Muscle of leg (tissue), 3 donors: ENCODE measurements at regions not wholly inside any gene's neighbourhood (a gene's known extent, or its start where the extent isn't known, plus 50 kb on each side); places are given as distances from the start of the nearest gene placed in this dataset.

Experiments used
- DNase-seq: peaks from one replicate; pipeline ENCODE4 v3.0.0; 2013
- H3K27ac ChIP-seq: one replicate; pipeline ENCODE4 v1.5.1; 2013; ENCODE audit warnings: mild to moderate bottlenecking, low read length, control low read depth
- H3K27me3 ChIP-seq: one replicate; pipeline ENCODE4 v1.6.1; 2013; ENCODE audit warnings: low read length; ENCODE audit not compliant: control insufficient read depth, insufficient read depth
- H3K36me3 ChIP-seq: one replicate; pipeline ENCODE4 v1.6.1; 2013; ENCODE audit warnings: low read length; ENCODE audit not compliant: control insufficient read depth, insufficient read depth
- H3K4me1 ChIP-seq: one replicate; pipeline ENCODE4 v1.6.1; 2013; ENCODE audit warnings: low read length; ENCODE audit not compliant: control insufficient read depth, insufficient read depth
- H3K4me3 ChIP-seq: one replicate; pipeline ENCODE4 v1.5.1; 2013; ENCODE audit warnings: low read length, control low read depth
- H3K9me3 ChIP-seq: replicated peaks from 2 replicates; pipeline ENCODE4 v1.6.1; 2013; ENCODE audit warnings: low read depth, low read length; ENCODE audit not compliant: control insufficient read depth
- WGBS: methylation state at CpG from one replicate; pipeline ENCODE4 v1.1.5; 2013; ENCODE audit warnings: missing lambda C conversion rate; ENCODE audit not compliant: insufficient coverage; 5-methylcytosine and 5-hydroxymethylcytosine counted together

GRCh38 chr1:63033211-63033610, 249.3 kb downstream of the ATG4C start:
- Histone ChIP-seq H3K27ac (no peak overlapping the region), H3K9me3 (no peaks in the 10 kb centered on the region), H3K4me1 (no peaks in the 10 kb centered on the region), H3K4me3 (no peak overlapping the region), H3K36me3 (no peaks in the 10 kb centered on the region), H3K27me3 (peaks cover 2% of the 10 kb centered on the region)
- DNase-seq = no peak
- WGBS = no CpG with 5 or more reads among the region's 2 CpGs

GRCh38 chr1:63034256-63034655, 250.3 kb downstream of the ATG4C start:
- Histone ChIP-seq H3K4me1 (no peaks in the 10 kb centered on the region), H3K36me3 (no peaks in the 10 kb centered on the region), H3K27ac (no peak overlapping the region), H3K4me3 (no peak overlapping the region), H3K27me3 (no peaks in the 10 kb centered on the region), H3K9me3 (no peaks in the 10 kb centered on the region)
- DNase-seq = no peak

GRCh38 chr1:63038586-63038985, 254.7 kb downstream of the ATG4C start:
- H3K36me3 ChIP-seq = no peaks in the 10 kb centered on the region
- H3K9me3 ChIP-seq = no peaks in the 10 kb centered on the region
- no peaks in the 10 kb centered on the region for H3K4me1 ChIP-seq
- H3K27ac ChIP-seq = no peak overlapping the region
- no peak for DNase-seq
- H3K27me3 ChIP-seq = no peaks in the 10 kb centered on the region
- H3K4me3 ChIP-seq = no peak overlapping the region
- no CpG with 5 or more reads among the region's 5 CpGs for WGBS

GRCh38 chr1:63041660-63042059, 257.7 kb downstream of the ATG4C start:
- 90% methylated on average over 1 of the region's 3 CpGs for WGBS
- no peak for DNase-seq

GRCh38 chr1:63042278-63042677, 258.3 kb downstream of the ATG4C start:
- no CpG with 5 or more reads among the region's 4 CpGs for WGBS

More at GRCh38 chr1:63041660-63042059, 257.7 kb downstream of the ATG4C start:
- Histone ChIP-seq H3K9me3 (no peaks in the 10 kb centered on the region), H3K36me3 (no peaks in the 10 kb centered on the region), H3K27me3 (no peaks in the 10 kb centered on the region), H3K4me3 (no peak overlapping the region), H3K27ac (no peak overlapping the region), H3K4me1 (no peaks in the 10 kb centered on the region)

GRCh38 chr1:63046539-63046938, 262.6 kb downstream of the ATG4C start:
- no peak for DNase-seq
- no peak overlapping the region for H3K4me3 ChIP-seq
- WGBS = 86% methylated on average over 1 of the region's 2 CpGs

More at GRCh38 chr1:63042278-63042677, 258.3 kb downstream of the ATG4C start:
- H3K4me1 ChIP-seq = no peaks in the 10 kb centered on the region
- no peaks in the 10 kb centered on the region for H3K9me3 ChIP-seq
- H3K36me3 ChIP-seq = no peaks in the 10 kb centered on the region
- H3K27me3 ChIP-seq = no peaks in the 10 kb centered on the region
- H3K27ac ChIP-seq = no peak overlapping the region
- H3K4me3 ChIP-seq = no peak overlapping the region
- DNase-seq = no peak

GRCh38 chr1:63049135-63049534, 265.2 kb downstream of the ATG4C start:
- no CpG with 5 or more reads among the region's 2 CpGs for WGBS
- H3K9me3 ChIP-seq = no peaks in the 10 kb centered on the region
- no peaks in the 10 kb centered on the region for H3K36me3 ChIP-seq
- H3K4me1 ChIP-seq = no peaks in the 10 kb centered on the region
- no peak overlapping the region for H3K4me3 ChIP-seq
- H3K27ac ChIP-seq = no peak overlapping the region
- no peak for DNase-seq
- H3K27me3 ChIP-seq = no peaks in the 10 kb centered on the region

More at GRCh38 chr1:63046539-63046938, 262.6 kb downstream of the ATG4C start:
- H3K27ac ChIP-seq = no peak overlapping the region
- H3K9me3 ChIP-seq = no peaks in the 10 kb centered on the region
- no peaks in the 10 kb centered on the region for H3K4me1 ChIP-seq
- H3K27me3 ChIP-seq = no peaks in the 10 kb centered on the region
- no peaks in the 10 kb centered on the region for H3K36me3 ChIP-seq

- Histone ChIP-seq H3K36me3 (no peaks in the 10 kb centered on the region), H3K27ac (no peak overlapping the region)
- 85% methylated on average over 4 of the region's 5 CpGs for WGBS
Measured at GRCh38 chr1:63051356-63051755, 267.4 kb downstream of the ATG4C start.

GRCh38 chr1:63051886-63052285, 268.0 kb downstream of the ATG4C start:
- DNase-seq = no peak
- Histone ChIP-seq H3K36me3 (no peaks in the 10 kb centered on the region), H3K4me3 (no peak overlapping the region), H3K27me3 (no peaks in the 10 kb centered on the region), H3K4me1 (no peaks in the 10 kb centered on the region), H3K9me3 (no peaks in the 10 kb centered on the region), H3K27ac (no peak overlapping the region)
- 39% methylated on average over 3 of the region's 6 CpGs for WGBS

More at GRCh38 chr1:63051356-63051755, 267.4 kb downstream of the ATG4C start:
- no peak for DNase-seq
- no peak overlapping the region for H3K4me3 ChIP-seq
- no peaks in the 10 kb centered on the region for H3K27me3 ChIP-seq
- H3K9me3 ChIP-seq = no peaks in the 10 kb centered on the region
- no peaks in the 10 kb centered on the region for H3K4me1 ChIP-seq

- no peaks in the 10 kb centered on the region for H3K9me3 ChIP-seq
- WGBS = 45% methylated on average over 2 of the region's 4 CpGs
- H3K4me1 ChIP-seq = no peaks in the 10 kb centered on the region
- H3K27me3 ChIP-seq = no peaks in the 10 kb centered on the region
- DNase-seq = no peak
- no peak overlapping the region for H3K4me3 ChIP-seq
- no peak overlapping the region for H3K27ac ChIP-seq
- no peaks in the 10 kb centered on the region for H3K36me3 ChIP-seq
Measured at GRCh38 chr1:63054184-63054583, 268.2 kb upstream of the FOXD3 start.

GRCh38 chr1:63063367-63063766, 259.0 kb upstream of the FOXD3 start:
- Histone ChIP-seq H3K36me3 (no peaks in the 10 kb centered on the region), H3K27me3 (no peaks in the 10 kb centered on the region), H3K27ac (no peak overlapping the region), H3K4me1 (no peaks in the 10 kb centered on the region), H3K4me3 (no peak overlapping the region), H3K9me3 (no peaks in the 10 kb centered on the region)
- WGBS = 43% methylated on average over 1 of the region's 3 CpGs
- no peak for DNase-seq
